WTC11 (cell line): ENCODE measurements at regions not wholly inside any gene's neighbourhood (a gene's known extent, or its start where the extent isn't known, plus 50 kb on each side); places are given as distances from the start of the nearest gene placed in this dataset.

Source experiments
- CBFB ChIP-seq: sonication (generic); formaldehyde crosslinking; IDR thresholded peaks from 2 replicates; pipeline ENCODE4 v1.8.1; 2022; ENCODE audit warnings: mild to moderate bottlenecking, low read depth, missing genetic modification reagents
- CTCF ChIP-seq: fragments of 200-600 bp; IDR thresholded peaks from 2 replicates; pipeline ENCODE4 v1.8.0; 2022; ENCODE audit warnings: antibody characterized with exemption
- E2F5 ChIP-seq: sonication (generic); formaldehyde crosslinking; IDR thresholded peaks from 2 replicates; pipeline ENCODE4 v1.8.1; 2022; ENCODE audit warnings: mild to moderate bottlenecking, moderate library complexity, missing genetic modification reagents
- GABPB1 ChIP-seq: sonication (generic); formaldehyde crosslinking; IDR thresholded peaks from 2 replicates; pipeline ENCODE4 v1.8.1; 2023; ENCODE audit warnings: mild to moderate bottlenecking, missing genetic modification reagents
- IRF2 ChIP-seq: sonication (generic); formaldehyde crosslinking; IDR thresholded peaks from 2 replicates; pipeline ENCODE4 v1.8.0; 2022; ENCODE audit warnings: low read depth, missing genetic modification reagents, borderline replicate concordance
- MAX ChIP-seq: sonication (generic); formaldehyde crosslinking; IDR thresholded peaks from 2 replicates; pipeline ENCODE4 v1.8.0; 2022; ENCODE audit warnings: mild to moderate bottlenecking, missing genetic modification reagents
- NR3C1 ChIP-seq: sonication (generic); formaldehyde crosslinking; conservative IDR thresholded peaks from 2 replicates; pipeline ENCODE4 v1.8.1; 2023; ENCODE audit warnings: low read depth, mild to moderate bottlenecking, missing genetic modification reagents

- no peak for TF ChIP-seq CTCF
- TF ChIP-seq GABPB1 (CRISPR knock-in tag), result no peak
- TF ChIP-seq E2F5 (CRISPR knock-in tag), result no peak
- TF ChIP-seq IRF2 (CRISPR knock-in tag), result no peak
- TF ChIP-seq CBFB (CRISPR knock-in tag), result no peak
- TF ChIP-seq NR3C1 (CRISPR knock-in tag), result no peak
- TF ChIP-seq MAX, result no peak
Observed at GRCh38 chr3:82084824-82085223, 323.4 kb upstream of the GBE1 start.
